Large intestine (tissue), 3 donors: ENCODE measurements at regions not wholly inside any gene's neighbourhood (a gene's known extent, or its start where the extent isn't known, plus 50 kb on each side); places are given as distances from the start of the nearest gene placed in this dataset.
A peak's percentile ranks its signal among the peaks of the same experiment; 100 is the strongest.

Experiments
- DNase-seq, 2 donors: peaks; one replicate each; pipeline versions ENCODE4 v3.0.0 to v3.0.0-alpha.2; 2013
- H3K27ac ChIP-seq: one replicate; pipeline ENCODE4 v1.5.1; 2013; ENCODE audit warnings: low read length
- H3K27me3 ChIP-seq: 2 replicates; pipeline ENCODE4 v1.6.1; 2013; ENCODE audit warnings: low read length; ENCODE audit not compliant: control insufficient read depth, insufficient read depth
- H3K36me3 ChIP-seq: 2 replicates; pipeline ENCODE4 v1.6.1; 2013; ENCODE audit warnings: low read length; ENCODE audit not compliant: control insufficient read depth, insufficient read depth
- H3K4me1 ChIP-seq: one replicate; pipeline ENCODE4 v1.6.1; 2013; ENCODE audit warnings: low read length; ENCODE audit not compliant: control insufficient read depth, insufficient read depth
- H3K4me3 ChIP-seq: one replicate; pipeline ENCODE4 v1.5.1; 2013; ENCODE audit warnings: low read length
- H3K9me3 ChIP-seq: one replicate; pipeline ENCODE4 v1.6.1; 2013; ENCODE audit warnings: mild to moderate bottlenecking, low read depth, low read length, moderate library complexity; ENCODE audit not compliant: control insufficient read depth
- WGBS: methylation state at CpG from one replicate; pipeline ENCODE4 v1.1.5; 2013; ENCODE audit warnings: low lambda C conversion rate; ENCODE audit not compliant: insufficient coverage; 5-methylcytosine and 5-hydroxymethylcytosine counted together

- no peaks in the 10 kb centered on the region for H3K27me3 ChIP-seq
- H3K36me3 ChIP-seq: no peaks in the 10 kb centered on the region
- H3K9me3 ChIP-seq: no peaks in the 10 kb centered on the region
- no peak overlapping the region for H3K27ac ChIP-seq
- no peaks in the 10 kb centered on the region for H3K4me1 ChIP-seq
- WGBS: no CpG with 5 or more reads among the region's 7 CpGs
- no peak overlapping the region for H3K4me3 ChIP-seq
- DNase-seq: no peak
These were observed 146.4 kb downstream of the CPEB2 start for GRCh38 chr4:15148691-15149090.

GRCh38 chr4:15149234-15149838 is 147.1 kb downstream of the CPEB2 start:
- H3K27me3 ChIP-seq: no peaks in the 10 kb centered on the region
- no peaks in the 10 kb centered on the region for H3K36me3 ChIP-seq
- no peaks in the 10 kb centered on the region for H3K9me3 ChIP-seq
- H3K27ac ChIP-seq: no peak overlapping the region
- no peak for DNase-seq
- H3K4me3 ChIP-seq: no peak overlapping the region
- no CpG with 5 or more reads among the region's 10 CpGs for WGBS
- no peaks in the 10 kb centered on the region for H3K4me1 ChIP-seq

GRCh38 chr4:15149839-15150592 is 147.7 kb downstream of the CPEB2 start:
- Histone ChIP-seq H3K27me3 (no peaks in the 10 kb centered on the region), H3K4me1 (no peaks in the 10 kb centered on the region), H3K36me3 (no peaks in the 10 kb centered on the region), H3K9me3 (no peaks in the 10 kb centered on the region), H3K27ac (no peak overlapping the region), H3K4me3 (no peak overlapping the region)
- peak; percentile 21 to 30 for DNase-seq
- WGBS: 20% methylated on average over 1 of the region's 9 CpGs

- Histone ChIP-seq H3K27ac (no peak overlapping the region), H3K4me3 (no peak overlapping the region), H3K36me3 (no peaks in the 10 kb centered on the region), H3K27me3 (no peaks in the 10 kb centered on the region), H3K9me3 (no peaks in the 10 kb centered on the region), H3K4me1 (no peaks in the 10 kb centered on the region)
- no CpG with 5 or more reads among the region's 2 CpGs for WGBS
- DNase-seq: no peak
These were observed 148.3 kb downstream of the CPEB2 start for GRCh38 chr4:15150631-15151030.

GRCh38 chr4:15151033-15151432 is 148.8 kb downstream of the CPEB2 start:
- no CpG with 5 or more reads among the region's 1 CpG for WGBS
- Histone ChIP-seq H3K27ac (no peak overlapping the region), H3K4me1 (no peaks in the 10 kb centered on the region), H3K9me3 (no peaks in the 10 kb centered on the region), H3K36me3 (no peaks in the 10 kb centered on the region), H3K27me3 (no peaks in the 10 kb centered on the region), H3K4me3 (no peak overlapping the region)
- DNase-seq: no peak

GRCh38 chr4:15153662-15154061 is 151.4 kb downstream of the CPEB2 start:
- H3K27me3 ChIP-seq: no peaks in the 10 kb centered on the region
- no peaks in the 10 kb centered on the region for H3K36me3 ChIP-seq
- H3K4me1 ChIP-seq: no peaks in the 10 kb centered on the region
- no peak overlapping the region for H3K27ac ChIP-seq
- no peak overlapping the region for H3K4me3 ChIP-seq
- no peak for DNase-seq
- H3K9me3 ChIP-seq: no peaks in the 10 kb centered on the region
- 93% methylated on average over 2 of the region's 2 CpGs for WGBS

GRCh38 chr4:15158406-15159091 is 156.3 kb downstream of the CPEB2 start:
- Histone ChIP-seq H3K27ac (no peak overlapping the region), H3K4me1 (no peaks in the 10 kb centered on the region), H3K4me3 (no peak overlapping the region), H3K27me3 (no peaks in the 10 kb centered on the region), H3K9me3 (no peaks in the 10 kb centered on the region), H3K36me3 (no peaks in the 10 kb centered on the region)
- WGBS: no CpG with 5 or more reads among the region's 9 CpGs
- DNase-seq: no peak

- Histone ChIP-seq H3K27me3 (no peaks in the 10 kb centered on the region), H3K27ac (no peak overlapping the region), H3K9me3 (no peaks in the 10 kb centered on the region), H3K36me3 (no peaks in the 10 kb centered on the region), H3K4me1 (no peaks in the 10 kb centered on the region), H3K4me3 (no peak overlapping the region)
- no peak for DNase-seq
- no CpG with 5 or more reads among the region's 3 CpGs for WGBS
These were observed 157.3 kb downstream of the CPEB2 start for GRCh38 chr4:15159477-15160019.

GRCh38 chr4:15161439-15161838 is 159.2 kb downstream of the CPEB2 start:
- no peak for DNase-seq
- no peaks in the 10 kb centered on the region for H3K9me3 ChIP-seq
- no peaks in the 10 kb centered on the region for H3K36me3 ChIP-seq
- no CpG with 5 or more reads among the region's 1 CpG for WGBS
- no peak overlapping the region for H3K4me3 ChIP-seq
- H3K27me3 ChIP-seq: no peaks in the 10 kb centered on the region
- no peaks in the 10 kb centered on the region for H3K4me1 ChIP-seq
- no peak overlapping the region for H3K27ac ChIP-seq

- H3K27me3 ChIP-seq: no peaks in the 10 kb centered on the region
- H3K4me3 ChIP-seq: no peak overlapping the region
- no peaks in the 10 kb centered on the region for H3K4me1 ChIP-seq
- no peak overlapping the region for H3K27ac ChIP-seq
- no peaks in the 10 kb centered on the region for H3K9me3 ChIP-seq
- no peak for DNase-seq
- 80% methylated on average over 1 of the region's 1 CpG for WGBS
- H3K36me3 ChIP-seq: no peaks in the 10 kb centered on the region
These were observed 159.8 kb downstream of the CPEB2 start for GRCh38 chr4:15162046-15162445.
